Omental fat pad (tissue), 3 donors: ENCODE measurements at regions not wholly inside any gene's neighbourhood (a gene's known extent, or its start where the extent isn't known, plus 50 kb on each side); places are given as distances from the start of the nearest gene placed in this dataset.

Experiments used
- ATAC-seq: fragments of 150-250 bp; one replicate; pipeline ENCODE4 v1.9.1; 2016; ENCODE audit warnings: mild to moderate bottlenecking, moderate library complexity; ENCODE audit not compliant: low FRiP score
- DNase-seq: peaks from one replicate; pipeline ENCODE4 v3.0.0-alpha.2; 2019; ENCODE audit warnings: low spot score
- CTCF ChIP-seq, 3 donors: fragments of 450-650 bp; IDR thresholded peaks; one replicate each; pipeline ENCODE4 v1.5.1; 2016 to 2017; ENCODE audit warnings: antibody characterized with exemption in 3 of 3, mild to moderate bottlenecking in 3 of 3, moderate library complexity in 2 of 3

- ATAC-seq (no peak), DNase-seq (no peak)
- no peak for TF ChIP-seq CTCF (IDR thresholded peaks at IDR 0.05)
Measured at GRCh38 chr1:78231894-78232293, 186.1 kb downstream of the GIPC2 start.

DNA sequence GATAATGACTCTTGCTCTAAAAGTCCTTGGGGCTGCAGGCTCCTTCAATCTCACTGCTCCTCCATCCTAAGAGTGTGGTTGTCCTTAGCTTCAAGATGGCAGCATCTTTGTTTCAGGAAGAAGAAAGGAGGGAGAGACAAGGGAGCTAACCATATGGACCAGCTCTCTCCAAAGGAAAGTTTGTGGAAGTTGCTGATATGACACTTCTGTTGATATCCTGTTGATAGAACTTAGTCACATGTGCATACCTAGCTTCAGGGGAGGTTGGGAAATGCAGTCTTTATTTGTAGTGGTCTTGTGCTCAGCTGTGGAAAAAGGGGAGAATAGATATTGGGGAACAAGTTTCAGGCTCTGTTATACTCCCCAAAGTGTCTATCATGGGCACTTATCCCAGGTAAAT lies 186.9 kb downstream of the GIPC2 start:
- no peak for DNase-seq
- no peak for ATAC-seq
- no peak for TF ChIP-seq CTCF (IDR thresholded peaks at IDR 0.05)

DNA sequence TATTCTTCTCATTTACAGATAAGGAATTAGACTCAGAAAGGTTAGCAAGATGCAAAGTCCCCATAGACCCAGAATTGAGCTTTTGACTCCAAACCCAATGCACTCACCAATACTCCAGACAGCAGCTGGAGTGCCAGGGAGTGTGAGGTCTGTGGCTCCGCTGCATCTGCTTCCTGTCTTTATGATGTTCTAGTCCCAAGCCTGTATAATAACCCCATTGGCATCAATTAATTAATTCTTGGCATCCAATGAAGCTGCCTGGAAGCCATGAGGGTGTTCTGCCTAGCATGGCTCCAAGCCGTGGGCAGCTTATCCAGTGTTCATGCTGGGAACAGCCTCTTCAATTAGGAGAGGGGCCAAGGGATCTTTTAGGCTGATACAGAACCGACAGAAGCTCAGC lies 188.7 kb downstream of the GIPC2 start:
- ATAC-seq (no peak), DNase-seq (no peak)
- TF ChIP-seq CTCF (IDR thresholded peaks at IDR 0.05): no peak

DNA sequence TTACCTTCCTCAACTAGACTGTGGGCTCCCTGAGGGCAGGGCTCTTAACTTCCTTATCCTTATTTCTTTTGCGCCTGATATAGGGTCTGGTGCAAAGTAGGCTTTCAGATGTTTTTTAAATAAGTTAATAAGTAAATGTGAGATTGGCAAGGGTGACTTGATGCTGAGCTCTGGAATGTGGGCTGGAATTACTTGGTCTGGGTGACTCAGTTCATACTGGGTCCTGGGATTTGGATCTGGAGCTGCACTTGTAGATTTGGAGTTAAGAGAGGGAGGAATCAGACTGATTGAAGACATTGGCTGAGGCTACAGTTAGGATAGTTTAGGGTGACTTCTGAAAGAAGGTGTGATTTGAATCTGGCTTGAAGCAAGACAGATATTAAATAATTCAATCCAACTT lies 190.9 kb downstream of the GIPC2 start:
- DNase-seq: no peak
- no peak for TF ChIP-seq CTCF (IDR thresholded peaks at IDR 0.05)

DNA sequence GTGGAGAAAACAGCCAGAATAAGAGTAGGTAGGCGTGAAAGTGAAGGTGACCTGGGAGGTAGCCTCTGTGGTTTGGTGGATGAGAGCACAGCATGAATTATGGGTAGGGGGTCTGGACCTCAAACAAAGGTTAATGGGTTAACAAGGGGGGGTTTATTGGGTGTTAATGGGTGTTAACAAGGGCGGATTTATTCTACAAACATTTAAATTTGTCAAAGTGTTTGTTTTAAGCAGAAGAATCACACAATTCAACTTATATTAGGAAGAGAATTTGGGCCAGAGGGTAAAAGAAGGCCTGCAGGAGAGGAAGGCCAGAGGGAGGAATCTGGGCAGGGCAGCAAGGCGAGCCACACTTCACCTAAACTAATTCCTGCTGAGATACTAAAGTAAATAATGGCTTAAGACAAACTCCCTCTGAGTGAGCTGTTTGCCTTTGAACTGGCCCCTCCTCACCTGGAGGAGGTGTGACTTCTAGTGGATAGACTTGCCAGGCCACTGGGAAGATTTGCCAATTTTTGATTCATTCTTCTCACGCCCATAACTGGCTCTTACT lies 191.7 kb downstream of the GIPC2 start:
- no peak for TF ChIP-seq CTCF (IDR thresholded peaks at IDR 0.05)
- DNase-seq: no peak
- peak; percentile 89 for ATAC-seq

More for the DNA sequence above, 190.9 kb downstream of the GIPC2 start:
- ATAC-seq: no peak

GRCh38 chr1:78240191-78240590 lies 194.4 kb downstream of the GIPC2 start:
- ATAC-seq (no peak), DNase-seq (no peak)
- TF ChIP-seq CTCF (IDR thresholded peaks at IDR 0.05): no peak

- ATAC-seq: peak; percentile 43
- no peak for TF ChIP-seq CTCF (IDR thresholded peaks at IDR 0.05)
Measured at GRCh38 chr1:78240755-78241154, 195.0 kb downstream of the GIPC2 start.

More at GRCh38 chr1:78240755-78241154, 195.0 kb downstream of the GIPC2 start:
- no peak for DNase-seq
